HG03575 (cell line): ENCODE measurements at regions not wholly inside any gene's neighbourhood (a gene's known extent, or its start where the extent isn't known, plus 50 kb on each side); places are given as distances from the start of the nearest gene placed in this dataset.

ENCODE experiments used
- ATAC-seq: cut with Tn5 transposase; IDR thresholded peaks from one replicate; pipeline ENCODE4 v1.9.1; 2021; ENCODE audit not compliant: unreplicated experiment, insufficient number of reproducible peaks, low FRiP score; ENCODE audit errors: extremely low read depth

- ATAC-seq: no peak
These were observed 311.0 kb downstream of the GABRB2 start for GRCh38 chr5:161235569-161235968.

- no peak for ATAC-seq
These were observed 313.0 kb downstream of the GABRB2 start for GRCh38 chr5:161233553-161233952.

GRCh38 chr5:161230221-161230620, 316.3 kb downstream of the GABRB2 start:
- no peak for ATAC-seq

- no peak for ATAC-seq
These were observed 326.7 kb downstream of the GABRB2 start for GRCh38 chr5:161219816-161220215.

GRCh38 chr5:161216877-161217276, 329.6 kb downstream of the GABRB2 start:
- ATAC-seq: no peak

GRCh38 chr5:161212123-161212712, 334.3 kb downstream of the GABRB2 start:
- ATAC-seq: no peak

GRCh38 chr5:161201558-161201957, 345.0 kb downstream of the GABRB2 start:
- ATAC-seq: no peak

- ATAC-seq: no peak
These were observed 338.8 kb upstream of the ATP10B start for GRCh38 chr5:161190778-161191177.

GRCh38 chr5:161190086-161190485, 338.1 kb upstream of the ATP10B start:
- ATAC-seq: no peak

- ATAC-seq: no peak
These were observed 337.4 kb upstream of the ATP10B start for GRCh38 chr5:161189452-161189851.

GRCh38 chr5:161183559-161183958, 331.5 kb upstream of the ATP10B start:
- ATAC-seq: no peak

GRCh38 chr5:161176221-161176620, 324.2 kb upstream of the ATP10B start:
- no peak for ATAC-seq

GRCh38 chr5:161169776-161170175, 317.8 kb upstream of the ATP10B start:
- no peak for ATAC-seq

- no peak for ATAC-seq
These were observed 315.2 kb upstream of the ATP10B start for GRCh38 chr5:161167016-161167767.

GRCh38 chr5:161165998-161166660, 314.1 kb upstream of the ATP10B start:
- no peak for ATAC-seq

- no peak for ATAC-seq
These were observed 305.9 kb upstream of the ATP10B start for GRCh38 chr5:161157925-161158324.

GRCh38 chr5:161155451-161155850, 303.4 kb upstream of the ATP10B start:
- ATAC-seq: no peak

GRCh38 chr5:161152415-161152940, 300.5 kb upstream of the ATP10B start:
- no peak for ATAC-seq

GRCh38 chr5:161150441-161150988, 298.5 kb upstream of the ATP10B start:
- no peak for ATAC-seq

GRCh38 chr5:161149078-161149477, 297.1 kb upstream of the ATP10B start:
- no peak for ATAC-seq
